HepG2 (cell line): ENCODE measurements at regions not wholly inside any gene's neighbourhood (a gene's known extent, or its start where the extent isn't known, plus 50 kb on each side); places are given as distances from the start of the nearest gene placed in this dataset.

Source experiments
- ATAC-seq: fragments of 200-7000 bp; cut with Tn5 transposase; 3 replicates; pipeline ENCODE4 v1.9.1; 2020; ENCODE audit warnings: mild to moderate bottlenecking, moderate library complexity
- BruUV-seq: library from RNA; stranded (reverse); fragments of 400-500 nt; replicated peaks from 2 replicates; lab custom pipeline; 2021; lab: Mats Ljungman, UMichigan
- CTCF ChIA-PET: fragments of 300-600 bp; formaldehyde crosslinking; extraction: SDS; loops from one replicate; lab custom pipeline; 2021; ENCODE audit warnings: low total read pairs, inconsistent platforms, low intra/inter-chr PET ratio; lab: Yijun Ruan, JAX
- POLR2A ChIA-PET: fragments of 350-600 bp; sonication (Branson Sonifier 250); formaldehyde crosslinking; loops from one replicate; lab custom pipeline; 2020; ENCODE audit warnings: antibody characterized with exemption, inconsistent platforms; lab: Yijun Ruan, JAX
- DNase-seq: peaks from one replicate; pipeline ENCODE4 v3.0.0-alpha.2; 2015; ENCODE audit warnings: low spot score
- FAIRE-seq: peaks from 3 replicates; lab custom pipeline; 2011; peaks lifted over from hg19 to GRCh38; lab: Jason Lieb, UNC
- H2AFZ ChIP-seq: one replicate; pipeline ENCODE4 v1.6.1; 2011; ENCODE audit warnings: low read length, inconsistent platforms
- H3K27ac ChIP-seq: fragments of 300-600 bp; 3 replicates; pipeline ENCODE4 v1.8.0; 2011; ENCODE audit warnings: mixed run types, mild to moderate bottlenecking, mixed read lengths, low read length, inconsistent platforms; ENCODE audit not compliant: insufficient read depth; ENCODE audit errors: extremely low read length
- H3K27me3 ChIP-seq, 2 experiments: fragments of 200-600 bp in 1 of 2; 2 replicates in 1 of 2; 3 replicates in 1 of 2; pipeline versions ENCODE4 v1.6.0 to v1.8.0; 2011; ENCODE audit warnings: low read length in 2 of 2, mild to moderate bottlenecking in 2 of 2, moderate library complexity in 2 of 2, inconsistent platforms in 1 of 2; ENCODE audit not compliant: insufficient read depth in 2 of 2, control insufficient read depth in 1 of 2
- H3K36me3 ChIP-seq, 2 experiments: fragments of 200-600 bp in 1 of 2; replicated peaks in 1 of 2; 2 replicates in 1 of 2; 3 replicates in 1 of 2; pipeline versions ENCODE4 v1.5.1 to v1.8.0; 2011; ENCODE audit warnings: low read length in 2 of 2, inconsistent platforms in 1 of 2; ENCODE audit not compliant: insufficient read depth in 2 of 2, control insufficient read depth in 1 of 2
- H3K4me1 ChIP-seq: 2 replicates; pipeline ENCODE4 v1.5.1; 2012; ENCODE audit warnings: low read length, inconsistent platforms; ENCODE audit not compliant: insufficient read depth
- H3K4me2 ChIP-seq: 2 replicates; pipeline ENCODE4 v1.6.0; 2011; ENCODE audit warnings: low read depth, low read length, inconsistent platforms
- H3K4me3 ChIP-seq, 3 experiments: fragments of 200-600 bp in 1 of 3; sonication (generic), shearing (Covaris generic) in 1 of 3; replicated peaks in 1 of 3; 2 replicates each; pipeline ENCODE4 v1.5.1; 2011 to 2016; ENCODE audit warnings: low read length in 3 of 3, inconsistent platforms in 2 of 3, low read depth in 2 of 3, mild to moderate bottlenecking in 2 of 3, control low read depth in 1 of 3, mixed read lengths in 1 of 3; ENCODE audit not compliant: insufficient read depth in 1 of 3
- H3K79me2 ChIP-seq: one replicate; pipeline ENCODE4 v1.6.1; 2011; ENCODE audit warnings: low read length, inconsistent platforms; ENCODE audit not compliant: insufficient read depth
- H3K9ac ChIP-seq: 2 replicates; pipeline ENCODE4 v1.6.0; 2011; ENCODE audit warnings: mild to moderate bottlenecking, low read depth, low read length, inconsistent platforms; ENCODE audit not compliant: insufficient read depth
- H3K9me3 ChIP-seq: 2 replicates; pipeline ENCODE4 v1.5.1; 2012; ENCODE audit warnings: mild to moderate bottlenecking, low read length
- H4K20me1 ChIP-seq: 2 replicates; pipeline ENCODE4 v1.6.0; 2011; ENCODE audit warnings: inconsistent platforms, mild to moderate bottlenecking, low read length, moderate library complexity; ENCODE audit not compliant: insufficient read depth
- CREB1 ChIP-seq, 2 experiments: fragments of 450-650 bp in 1 of 2; IDR thresholded peaks; 2 replicates each; pipeline ENCODE4 v1.6.1; 2016 to 2017; ENCODE audit warnings: control low read depth in 1 of 2, mild to moderate bottlenecking in 1 of 2, missing compliant biosample characterization in 1 of 2, missing genetic modification characterization in 1 of 2
- HINFP ChIP-seq: sonication (generic); formaldehyde crosslinking; IDR thresholded peaks from 2 replicates; pipeline ENCODE4 v1.4.0; 2020; ENCODE audit warnings: low read depth, mild to moderate bottlenecking, missing genetic modification reagents
- NFE2 ChIP-seq: sonication (generic); formaldehyde crosslinking; IDR thresholded peaks from 2 replicates; pipeline ENCODE4 v1.4.0; 2020; ENCODE audit warnings: missing genetic modification reagents
- NR2C2 ChIP-seq: sonication (generic); formaldehyde crosslinking; IDR thresholded peaks from 2 replicates; pipeline ENCODE4 v1.4.0; 2020; ENCODE audit warnings: missing genetic modification reagents, mild to moderate bottlenecking, moderate library complexity, borderline replicate concordance
- SMARCE1 ChIP-seq: fragments of 450-650 bp; IDR thresholded peaks from 2 replicates; pipeline ENCODE4 v1.6.1; 2017; ENCODE audit warnings: borderline replicate concordance
- SRSF4 ChIP-seq: fragments of 200-400 bp; formaldehyde crosslinking; IDR thresholded peaks from one replicate; pipeline ENCODE4 v1.6.1; 2018; ENCODE audit warnings: mild to moderate bottlenecking, low read depth, low read length, moderate library complexity; ENCODE audit not compliant: poor library complexity, severe bottlenecking
- STAT5B ChIP-seq: sonication (generic); formaldehyde crosslinking; IDR thresholded peaks from 2 replicates; pipeline ENCODE4 v1.4.0; 2020; ENCODE audit warnings: missing genetic modification reagents
- TCF7 ChIP-seq: sonication (generic); IDR thresholded peaks from 2 replicates; pipeline ENCODE4 v1.6.1; 2016; ENCODE audit warnings: antibody characterized with exemption, low read depth
- ZBTB14 ChIP-seq: sonication (generic); formaldehyde crosslinking; IDR thresholded peaks from 2 replicates; pipeline ENCODE4 v1.4.0; 2020; ENCODE audit warnings: missing genetic modification reagents
- ZNF205 ChIP-seq: IDR thresholded peaks from 2 replicates; pipeline ENCODE4 v1.6.1; 2018; ENCODE audit warnings: missing biosample characterization, missing genetic modification reagents
- ZNF460 ChIP-seq: sonication (generic); formaldehyde crosslinking; IDR thresholded peaks from 2 replicates; pipeline ENCODE4 v1.5.1; 2020; ENCODE audit warnings: missing genetic modification reagents, mild to moderate bottlenecking, borderline replicate concordance
- WGBS: methylation state at CpG from one replicate; pipeline ENCODE4 v1.1.6; 2017; ENCODE audit warnings: low lambda C conversion rate; 5-methylcytosine and 5-hydroxymethylcytosine counted together
- in situ Hi-C: cut with HindIII; loops from 2 replicates; pipeline ENCODE4 v1.10.0; 2017; ENCODE audit warnings: low pct_unique_long_range_greater_than_20kb; ENCODE audit not compliant: extremely low pct_ligation_motif_present
- intact Hi-C: fragments of 100-400 bp; cut with micrococcal nuclease; formaldehyde crosslinking; loops from one replicate; pipeline ENCODE4 v1.10.0; 2022; ENCODE audit not compliant: unreplicated experiment
- TF ChIP-seq, protein P1 (sequence below): fragments of 450-650 bp; IDR thresholded peaks from 2 replicates; pipeline ENCODE4 v1.6.1; 2016
- TF ChIP-seq, protein P2 (sequence below): sonication (generic); formaldehyde crosslinking; IDR thresholded peaks from 2 replicates; pipeline ENCODE4 v1.5.1; 2020; ENCODE audit warnings: mild to moderate bottlenecking, missing genetic modification reagents
- TF ChIP-seq, protein P3 (sequence below): sonication (generic); formaldehyde crosslinking; IDR thresholded peaks from 2 replicates; pipeline ENCODE4 v1.5.0; 2020; ENCODE audit warnings: mild to moderate bottlenecking, missing genetic modification reagents, moderate library complexity

DNA sequence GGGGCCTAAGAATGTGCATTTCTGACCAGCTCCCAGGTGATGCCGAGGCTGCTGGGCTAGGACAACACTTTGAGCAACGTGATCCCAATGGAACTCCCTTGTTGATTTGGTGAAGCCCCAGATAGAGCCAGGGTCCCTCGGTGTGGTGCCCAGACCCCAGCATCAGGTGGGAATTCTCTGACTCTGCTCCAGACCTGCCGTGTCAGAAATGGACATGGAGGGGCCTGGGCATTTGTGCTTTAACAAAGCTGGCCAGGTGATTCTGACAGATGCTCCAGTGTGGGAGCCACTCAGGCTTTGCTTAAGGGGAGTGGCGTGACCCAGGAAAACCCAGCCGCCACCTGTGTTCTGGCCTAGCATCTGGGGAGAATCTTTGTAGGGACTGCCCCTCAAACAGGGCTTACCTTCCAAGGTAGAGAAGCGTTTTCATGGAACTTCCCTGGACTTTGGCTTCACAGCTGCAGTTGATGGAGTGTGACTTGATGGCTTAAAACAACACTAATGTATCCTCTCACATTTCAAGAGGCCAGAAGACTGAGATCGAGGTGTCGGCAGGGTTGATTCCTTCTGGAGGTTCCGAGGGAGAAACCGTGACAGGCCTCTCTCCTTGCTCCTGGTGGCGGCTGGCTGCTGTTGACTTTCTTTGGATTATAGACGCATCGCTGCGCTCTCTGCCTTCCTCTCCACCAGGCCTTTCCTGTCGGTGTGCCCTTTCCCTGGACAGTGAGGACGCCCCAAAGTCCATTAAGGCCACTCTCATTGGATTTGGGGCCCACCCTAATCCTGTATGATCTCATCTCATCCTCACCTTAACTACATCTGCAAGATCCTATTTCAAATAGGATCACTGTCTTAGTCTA, 57.0 kb upstream of the HDAC4 start:
- H3K79me2 ChIP-seq, result no peaks in the 10 kb centered on the region
- no peak overlapping the region for H2AFZ ChIP-seq
- FAIRE-seq, result no peak
- CTCF ChIA-PET, result no interaction called here
- intact Hi-C loops, result no loop called here
- H3K4me2 ChIP-seq, result no peak overlapping the region
- H4K20me1 ChIP-seq, result no peaks in the 10 kb centered on the region
- H3K36me3 ChIP-seq, result no peaks in the 10 kb centered on the region
- H3K4me3 ChIP-seq, result no peak overlapping the region
- BruUV-seq, result no TSS peak
- H3K4me1 ChIP-seq, result peaks cover 7% of the 10 kb centered on the region; the same call in 1 of the 2 replicates
- H3K27me3 ChIP-seq, result peaks cover 2 to 45% of the 10 kb centered on the region in 2 experiments; a peak in 3 of 5 replicates
- H3K27ac ChIP-seq, result no peak overlapping the region
- ATAC-seq, result no peak
- no peak for DNase-seq
- in situ Hi-C loops, result no loop called here
- POLR2A ChIA-PET, result no interaction called here
- 50% methylated on average over 12 of the region's 17 CpGs for WGBS
- no peak overlapping the region for H3K9ac ChIP-seq
- H3K9me3 ChIP-seq, result no peaks in the 10 kb centered on the region
- TF ChIP-seq TCF7 (no peak), SRSF4 (no peak), ZBTB14 (CRISPR knock-in tag) (no peak), NFE2 (CRISPR knock-in tag) (no peak), ZNF205 (CRISPR knock-in tag) (no peak), NR2C2 (CRISPR knock-in tag) (no peak), STAT5B (CRISPR knock-in tag) (no peak), HINFP (CRISPR knock-in tag) (no peak), ZNF460 (CRISPR knock-in tag) (no peak), CREB1 (IDR thresholded peaks at IDR 0.05) (no peak), CREB1 (CRISPR knock-in tag; IDR thresholded peaks at IDR 0.05) (no peak), SMARCE1 (no peak)
- TF ChIP-seq, protein P1, sequence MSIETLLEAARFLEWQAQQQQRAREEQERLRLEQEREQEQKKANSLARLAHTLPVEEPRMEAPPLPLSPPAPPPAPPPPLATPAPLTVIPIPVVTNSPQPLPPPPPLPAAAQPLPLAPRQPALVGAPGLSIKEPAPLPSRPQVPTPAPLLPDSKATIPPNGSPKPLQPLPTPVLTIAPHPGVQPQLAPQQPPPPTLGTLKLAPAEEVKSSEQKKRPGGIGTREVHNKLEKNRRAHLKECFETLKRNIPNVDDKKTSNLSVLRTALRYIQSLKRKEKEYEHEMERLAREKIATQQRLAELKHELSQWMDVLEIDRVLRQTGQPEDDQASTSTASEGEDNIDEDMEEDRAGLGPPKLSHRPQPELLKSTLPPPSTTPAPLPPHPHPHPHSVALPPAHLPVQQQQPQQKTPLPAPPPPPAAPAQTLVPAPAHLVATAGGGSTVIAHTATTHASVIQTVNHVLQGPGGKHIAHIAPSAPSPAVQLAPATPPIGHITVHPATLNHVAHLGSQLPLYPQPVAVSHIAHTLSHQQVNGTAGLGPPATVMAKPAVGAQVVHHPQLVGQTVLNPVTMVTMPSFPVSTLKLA, result no peak
- TF ChIP-seq, protein P2, sequence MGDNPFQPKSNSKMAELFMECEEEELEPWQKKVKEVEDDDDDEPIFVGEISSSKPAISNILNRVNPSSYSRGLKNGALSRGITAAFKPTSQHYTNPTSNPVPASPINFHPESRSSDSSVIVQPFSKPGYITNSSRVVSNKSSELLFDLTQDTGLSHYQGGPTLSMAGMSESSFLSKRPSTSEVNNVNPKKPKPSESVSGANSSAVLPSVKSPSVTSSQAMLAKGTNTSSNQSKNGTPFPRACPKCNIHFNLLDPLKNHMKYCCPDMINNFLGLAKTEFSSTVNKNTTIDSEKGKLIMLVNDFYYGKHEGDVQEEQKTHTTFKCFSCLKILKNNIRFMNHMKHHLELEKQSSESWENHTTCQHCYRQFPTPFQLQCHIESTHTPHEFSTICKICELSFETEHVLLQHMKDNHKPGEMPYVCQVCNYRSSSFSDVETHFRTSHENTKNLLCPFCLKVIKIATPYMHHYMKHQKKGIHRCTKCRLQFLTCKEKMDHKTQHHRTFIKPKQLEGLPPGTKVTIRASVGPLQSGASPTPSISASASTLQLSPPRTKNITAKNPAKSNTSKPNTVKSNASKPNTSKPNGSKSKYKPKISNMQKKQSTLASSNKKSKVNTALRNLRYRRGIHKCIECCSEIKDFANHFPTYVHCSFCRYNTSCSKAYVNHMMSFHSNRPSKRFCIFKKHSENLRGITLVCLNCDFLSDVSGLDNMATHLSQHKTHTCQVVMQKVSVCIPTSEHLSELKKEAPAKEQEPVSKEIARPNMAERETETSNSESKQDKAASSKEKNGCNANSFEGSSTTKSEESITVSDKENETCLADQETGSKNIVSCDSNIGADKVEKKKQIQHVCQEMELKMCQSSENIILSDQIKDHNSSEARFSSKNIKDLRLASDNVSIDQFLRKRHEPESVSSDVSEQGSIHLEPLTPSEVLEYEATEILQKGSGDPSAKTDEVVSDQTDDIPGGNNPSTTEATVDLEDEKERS, result no peak
- TF ChIP-seq, protein P3, sequence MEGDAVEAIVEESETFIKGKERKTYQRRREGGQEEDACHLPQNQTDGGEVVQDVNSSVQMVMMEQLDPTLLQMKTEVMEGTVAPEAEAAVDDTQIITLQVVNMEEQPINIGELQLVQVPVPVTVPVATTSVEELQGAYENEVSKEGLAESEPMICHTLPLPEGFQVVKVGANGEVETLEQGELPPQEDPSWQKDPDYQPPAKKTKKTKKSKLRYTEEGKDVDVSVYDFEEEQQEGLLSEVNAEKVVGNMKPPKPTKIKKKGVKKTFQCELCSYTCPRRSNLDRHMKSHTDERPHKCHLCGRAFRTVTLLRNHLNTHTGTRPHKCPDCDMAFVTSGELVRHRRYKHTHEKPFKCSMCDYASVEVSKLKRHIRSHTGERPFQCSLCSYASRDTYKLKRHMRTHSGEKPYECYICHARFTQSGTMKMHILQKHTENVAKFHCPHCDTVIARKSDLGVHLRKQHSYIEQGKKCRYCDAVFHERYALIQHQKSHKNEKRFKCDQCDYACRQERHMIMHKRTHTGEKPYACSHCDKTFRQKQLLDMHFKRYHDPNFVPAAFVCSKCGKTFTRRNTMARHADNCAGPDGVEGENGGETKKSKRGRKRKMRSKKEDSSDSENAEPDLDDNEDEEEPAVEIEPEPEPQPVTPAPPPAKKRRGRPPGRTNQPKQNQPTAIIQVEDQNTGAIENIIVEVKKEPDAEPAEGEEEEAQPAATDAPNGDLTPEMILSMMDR (CRISPR knock-in tag), result no peak
